ENCODE measurements at regions not wholly inside any gene's neighbourhood (a gene's known extent, or its start where the extent isn't known, plus 50 kb on each side); places are given as distances from the start of the nearest gene placed in this dataset.

DNA sequence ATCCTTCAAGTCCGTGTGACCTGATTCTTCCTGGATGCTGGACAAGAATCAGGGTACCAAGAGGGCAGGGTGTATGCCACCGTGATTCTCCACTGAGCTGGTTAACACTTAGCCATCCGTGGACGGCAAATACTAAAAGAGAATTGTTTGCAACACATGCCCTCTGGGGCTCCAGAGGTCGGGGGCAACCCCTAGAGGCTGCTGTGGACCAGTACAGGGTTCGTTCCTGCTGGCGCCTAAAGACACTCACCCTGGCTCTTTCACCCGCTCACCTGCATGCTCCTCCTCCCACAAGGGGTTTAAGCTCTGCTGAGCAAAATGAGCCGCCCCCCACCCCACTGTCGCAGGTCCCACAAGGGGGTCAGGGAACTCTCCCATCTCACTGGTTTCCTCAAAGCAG is 148.7 kb upstream of the ITGB1 start:
- H3K27ac ChIP-seq = no peak overlapping the region
- no peak overlapping the region for H3K4me3 ChIP-seq

DNA sequence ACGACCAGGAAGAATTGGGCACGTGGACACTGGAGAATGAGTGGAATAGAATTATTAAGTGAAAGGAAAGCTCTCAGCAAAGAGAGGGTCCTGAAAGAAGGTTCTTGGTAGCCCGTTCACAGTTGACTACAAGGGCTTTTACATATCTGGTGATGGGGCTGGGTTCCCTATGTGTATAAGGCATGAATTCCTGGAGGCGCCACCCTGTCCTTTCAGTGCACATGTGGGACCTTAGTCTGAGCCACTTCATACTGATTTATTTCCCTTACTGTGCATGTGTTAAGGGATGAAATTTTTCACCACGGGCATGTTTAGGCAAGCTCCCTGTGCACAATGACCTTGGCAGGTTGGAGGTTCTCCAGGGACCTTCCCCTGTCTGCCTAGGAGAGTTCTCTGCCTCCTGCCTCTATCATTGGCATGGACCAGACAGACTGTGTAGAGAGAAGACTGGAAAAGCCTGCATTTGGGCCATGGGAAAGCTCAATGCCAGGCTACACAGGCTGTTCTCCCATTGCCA is 145.9 kb upstream of the ITGB1 start:
- Histone ChIP-seq H3K4me3 (no peak overlapping the region), H3K27ac (no peak overlapping the region)

GRCh38 chr10:33102071-33102470 is 144.0 kb upstream of the ITGB1 start:
- Histone ChIP-seq H3K4me3 (no peak overlapping the region), H3K27ac (peak overlapping the region in 1 of 21 experiments; percentile 8)

GRCh38 chr10:33101392-33101787 is 143.4 kb upstream of the ITGB1 start:
- no peak overlapping the region for H3K4me3 ChIP-seq
- H3K27ac ChIP-seq = peak overlapping the region in 4 of 21 experiments; percentile 23 to 53 (median 25)

DNA sequence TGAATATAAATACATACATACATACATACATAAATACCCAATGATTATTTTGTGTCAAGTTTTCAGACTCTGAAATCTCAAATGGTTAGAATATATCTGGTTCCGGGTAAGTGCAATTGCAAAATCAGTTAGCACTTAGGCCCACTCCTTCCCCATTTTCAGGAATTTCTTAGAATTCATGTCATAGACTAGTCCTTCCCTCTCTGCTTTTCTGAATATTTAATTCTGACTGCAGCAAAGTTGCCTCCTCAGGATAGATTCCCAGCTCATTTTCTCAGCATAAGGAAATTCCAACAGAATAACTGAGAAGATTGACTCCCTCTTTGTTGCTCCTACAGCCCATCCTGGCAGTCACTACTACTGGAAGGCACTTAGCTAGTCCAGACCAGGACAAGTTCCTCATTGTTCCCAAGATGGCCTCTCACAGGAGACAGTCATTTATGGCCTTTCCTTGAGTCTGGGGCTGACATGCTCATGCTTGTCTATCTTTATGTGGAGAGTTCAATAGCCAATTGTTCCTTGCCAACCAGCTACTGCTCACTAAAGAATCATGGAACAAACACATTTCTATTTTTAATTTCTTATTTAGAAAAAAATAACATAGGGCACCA is 142.9 kb upstream of the ITGB1 start:
- H3K27ac ChIP-seq = peak overlapping the region in 4 of 21 experiments; percentile 22 to 53 (median 24)
- H3K4me3 ChIP-seq = no peak overlapping the region

- Histone ChIP-seq H3K27ac (peak overlapping the region in 6 of 21 experiments; percentile 18 to 53 (median 33)), H3K4me3 (no peak overlapping the region)
Observed at GRCh38 chr10:33099748-33100147, 141.7 kb upstream of the ITGB1 start.

DNA sequence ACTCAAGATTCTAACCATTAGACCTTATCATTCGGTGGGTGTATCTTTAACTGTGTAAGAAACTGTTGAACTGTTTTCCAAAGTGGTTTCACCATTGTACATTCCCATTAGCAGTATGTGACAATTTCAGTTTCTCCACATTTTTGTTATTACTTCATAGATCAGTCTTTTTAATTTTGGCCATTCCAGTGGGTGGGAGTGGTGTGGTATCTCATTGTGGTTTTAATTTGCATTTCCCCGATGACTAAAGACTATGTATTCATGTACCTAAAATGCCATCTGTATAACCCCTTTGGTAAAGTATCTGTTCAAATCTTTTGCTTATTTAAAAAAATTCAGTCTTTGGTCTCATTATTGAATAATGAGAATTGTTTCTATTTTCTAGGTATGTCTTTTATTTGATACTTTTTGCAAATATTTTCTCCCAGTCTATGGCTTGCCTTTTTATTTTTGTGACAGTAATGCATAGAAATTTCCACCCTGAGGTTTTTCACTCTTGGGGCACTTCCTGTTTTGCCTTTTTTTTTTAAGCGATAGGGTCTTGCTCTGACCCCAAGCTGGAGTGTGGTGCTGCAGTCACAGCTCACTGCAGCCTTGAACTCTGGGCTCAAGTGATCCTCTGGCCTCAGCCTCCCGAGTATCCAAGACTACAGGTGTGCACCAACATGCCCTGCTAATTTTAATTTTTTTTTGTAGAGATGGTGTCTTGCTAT is 141.1 kb upstream of the ITGB1 start:
- Histone ChIP-seq H3K27ac (peak overlapping the region in 6 of 21 experiments; percentile 18 to 53 (median 33)), H3K4me3 (no peak overlapping the region)

- H3K27ac ChIP-seq = no peak overlapping the region
- no peak overlapping the region for H3K4me3 ChIP-seq
Observed at GRCh38 chr10:33095867-33096815, 138.1 kb upstream of the ITGB1 start.

DNA sequence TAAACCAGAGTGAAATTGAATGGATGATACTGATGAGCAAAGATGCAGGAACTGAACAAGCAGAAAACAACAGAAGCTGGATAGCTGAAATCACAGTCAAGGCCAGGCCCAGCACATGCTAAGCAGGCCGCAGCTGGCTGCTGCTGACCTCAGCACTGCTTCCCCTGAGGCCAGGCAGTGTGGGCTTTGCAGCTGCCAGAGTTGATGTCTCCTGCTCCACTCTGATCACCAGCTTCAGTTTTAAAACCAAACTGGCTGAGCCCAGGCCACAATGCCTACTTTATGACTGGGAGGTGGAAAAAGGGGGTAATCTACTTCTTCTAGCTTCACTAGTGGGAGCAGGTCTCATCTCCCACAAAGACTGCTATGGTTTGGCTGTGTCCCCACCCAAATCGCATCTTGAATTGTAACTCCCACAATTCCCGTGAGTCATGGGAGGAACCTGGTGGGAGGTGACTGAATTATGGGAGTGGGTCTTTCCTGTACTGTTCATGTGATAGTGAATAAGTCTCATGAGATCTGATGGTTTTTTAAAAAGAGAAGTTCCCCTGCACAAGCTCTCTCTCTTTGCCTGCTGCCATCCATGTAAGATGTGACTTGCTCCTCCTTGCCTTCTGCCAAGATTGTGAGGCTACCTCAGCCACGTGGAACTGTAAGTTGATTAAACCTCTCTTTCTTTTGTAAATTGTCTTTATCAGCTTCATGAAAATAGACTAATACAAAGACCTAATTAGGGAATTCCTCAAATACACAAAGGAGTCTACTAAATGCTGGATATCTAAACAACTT is 136.4 kb upstream of the ITGB1 start:
- no peak overlapping the region for H3K27ac ChIP-seq
- no peak overlapping the region for H3K4me3 ChIP-seq

DNA sequence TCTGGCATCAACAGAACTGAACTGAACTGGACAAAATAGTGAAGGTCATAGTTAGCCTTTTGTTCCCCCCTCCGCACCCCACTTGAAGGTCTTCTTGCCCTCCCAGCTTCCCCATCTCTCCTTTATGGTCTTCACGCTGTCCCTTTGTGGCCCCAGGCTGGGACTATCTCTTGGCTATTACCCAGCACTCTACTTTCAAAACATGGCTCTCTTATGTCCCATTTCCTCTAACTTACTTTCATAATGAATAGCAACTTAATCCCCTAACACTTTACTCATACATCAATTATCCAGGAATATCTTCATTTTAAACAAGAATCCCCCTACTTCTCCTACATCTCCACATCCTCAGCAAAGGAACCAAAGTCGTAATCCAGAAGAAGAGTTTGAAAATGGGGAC is 135.3 kb upstream of the ITGB1 start:
- Histone ChIP-seq H3K27ac (no peak overlapping the region), H3K4me3 (no peak overlapping the region)

DNA sequence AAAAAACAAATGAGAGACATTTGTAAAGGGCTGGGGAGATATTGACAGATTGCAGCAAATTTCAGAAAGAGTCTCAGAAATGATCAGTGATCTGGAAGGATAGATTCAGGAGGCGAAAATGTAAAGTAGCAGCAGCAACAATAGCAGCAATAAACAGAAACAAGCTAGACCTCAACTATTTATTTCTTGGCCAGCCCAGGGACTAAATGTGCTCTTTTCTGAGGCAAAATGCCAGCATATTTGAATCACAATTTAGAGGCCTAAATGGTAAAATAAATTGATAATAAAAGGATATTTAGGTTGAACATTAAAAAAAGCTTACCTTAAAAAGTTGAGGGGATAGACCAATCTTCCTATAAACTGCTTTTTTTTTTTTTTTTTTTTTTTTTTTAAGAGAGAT is 134.6 kb upstream of the ITGB1 start:
- H3K4me3 ChIP-seq = no peak overlapping the region
- no peak overlapping the region for H3K27ac ChIP-seq

- no peak overlapping the region for H3K27ac ChIP-seq
- H3K4me3 ChIP-seq = no peak overlapping the region
Observed at GRCh38 chr10:33091201-33091600, 133.2 kb upstream of the ITGB1 start.

DNA sequence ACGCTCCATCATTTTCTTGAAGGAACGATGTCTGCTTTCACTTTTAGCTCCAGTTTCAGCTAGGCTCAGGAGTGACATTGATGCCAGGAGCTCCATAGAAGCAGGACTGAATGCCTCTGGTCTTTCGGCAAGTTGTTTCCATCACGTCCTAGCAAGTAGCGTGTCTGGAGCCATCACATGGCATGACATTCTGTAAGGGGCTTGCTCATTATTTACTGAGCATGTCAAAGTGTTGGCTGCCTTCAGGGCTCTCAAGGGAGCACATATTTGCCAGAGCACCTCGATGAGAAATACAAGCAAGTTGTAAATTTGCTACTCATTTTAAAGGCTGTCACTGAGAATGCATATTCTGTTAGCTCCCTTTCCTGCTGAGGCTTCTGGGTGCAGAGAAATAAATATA is 131.0 kb upstream of the ITGB1 start:
- Histone ChIP-seq H3K27ac (no peak overlapping the region), H3K4me3 (no peak overlapping the region)

DNA sequence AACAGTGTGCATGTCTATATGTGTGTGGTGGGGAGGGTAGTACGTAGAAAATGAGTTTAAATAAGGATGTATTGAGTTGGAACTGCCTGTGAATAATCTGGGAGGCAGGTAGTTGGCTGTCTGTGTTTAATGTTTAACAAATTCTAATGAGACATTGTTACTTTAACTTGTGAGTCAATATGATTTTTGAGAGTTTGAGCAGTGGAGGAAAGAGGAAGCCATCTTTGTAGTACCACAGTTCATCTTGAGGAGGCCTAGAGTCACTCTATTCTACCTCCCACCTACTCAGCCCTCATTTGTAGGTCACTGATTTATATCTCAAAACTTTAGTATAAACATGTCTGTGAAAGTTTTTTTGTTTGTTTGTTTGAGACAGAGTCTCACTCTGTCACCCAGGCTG is 129.9 kb upstream of the ITGB1 start:
- H3K4me3 ChIP-seq = no peak overlapping the region
- peak overlapping the region in 1 of 21 experiments; percentile 26 for H3K27ac ChIP-seq

GRCh38 chr10:33087152-33087551 is 129.1 kb upstream of the ITGB1 start:
- H3K27ac ChIP-seq = peak overlapping the region in 2 of 21 experiments; percentile 22 to 26
- H3K4me3 ChIP-seq = no peak overlapping the region

- no peak overlapping the region for H3K4me3 ChIP-seq
Observed at GRCh38 chr10:33086100-33086499, 128.1 kb upstream of the ITGB1 start.

DNA sequence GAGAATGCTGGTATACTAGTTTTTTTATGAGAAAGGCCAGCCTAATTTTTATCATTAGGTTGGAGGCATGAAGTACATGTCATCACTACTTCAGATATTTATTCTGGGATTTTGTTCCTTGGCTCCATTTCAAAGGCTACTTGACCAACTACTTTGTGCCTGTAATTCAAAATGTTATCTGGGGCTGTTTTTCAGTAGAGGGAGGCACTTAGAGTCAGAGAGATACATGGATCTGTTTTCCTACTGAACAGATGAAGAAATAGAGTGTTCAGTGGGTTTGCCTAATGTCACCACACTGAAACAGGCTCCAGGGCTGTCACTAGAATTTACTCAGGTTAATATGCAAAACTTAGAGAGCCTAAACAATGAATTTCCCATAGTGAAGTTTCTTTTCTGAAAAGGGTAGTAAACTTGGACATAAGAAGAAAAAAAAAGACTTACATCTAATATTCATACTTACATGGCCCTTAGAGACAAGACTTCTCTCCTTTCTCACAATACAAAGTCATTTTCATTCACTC is 127.3 kb upstream of the ITGB1 start:
- no peak overlapping the region for H3K27ac ChIP-seq
- no peak overlapping the region for H3K4me3 ChIP-seq

More at GRCh38 chr10:33086100-33086499, 128.1 kb upstream of the ITGB1 start:
- no peak overlapping the region for H3K27ac ChIP-seq

DNA sequence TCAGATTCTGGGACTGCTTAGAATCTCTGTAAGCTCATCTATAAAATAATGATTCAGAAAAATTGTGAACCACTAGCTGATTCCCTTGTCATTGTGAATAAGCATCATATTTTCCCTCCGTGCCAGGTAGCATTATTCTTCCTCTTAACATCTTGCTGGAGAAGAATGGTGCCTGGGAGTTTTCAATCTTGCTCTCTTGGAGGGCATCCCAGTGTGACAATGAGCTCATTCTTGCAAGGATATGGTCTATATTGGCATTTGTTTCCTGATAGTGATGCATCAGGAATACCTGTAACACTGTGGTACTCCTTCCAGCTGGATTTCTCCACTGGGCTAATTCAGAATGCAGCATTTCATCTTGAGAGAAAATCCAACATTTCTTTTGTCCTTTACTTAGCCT is 126.4 kb upstream of the ITGB1 start:
- H3K27ac ChIP-seq = no peak overlapping the region
- no peak overlapping the region for H3K4me3 ChIP-seq

GRCh38 chr10:33082373-33082895 is 124.4 kb upstream of the ITGB1 start:
- Histone ChIP-seq H3K27ac (no peak overlapping the region), H3K4me3 (no peak overlapping the region)

Data from skin epidermis (tissue), 12 donors.